OCI-LY3 (cell line): ENCODE measurements at regions not wholly inside any gene's neighbourhood (a gene's known extent, or its start where the extent isn't known, plus 50 kb on each side); places are given as distances from the start of the nearest gene placed in this dataset.

Experiments
- EZH2phosphoT487 ChIP-seq: fragments of 200-600 bp; shearing (Covaris generic); IDR thresholded peaks from 2 replicates; pipeline ENCODE4 v1.6.1; 2018; ENCODE audit warnings: antibody characterized with exemption, mixed run types, low read depth
- TF ChIP-seq, protein P1 (sequence below): fragments of 200-600, 300-600 bp; sonication (generic); IDR thresholded peaks from 2 replicates; pipeline ENCODE4 v1.5.1; 2014; ENCODE audit warnings: antibody characterized with exemption, low read length, low read depth

DNA sequence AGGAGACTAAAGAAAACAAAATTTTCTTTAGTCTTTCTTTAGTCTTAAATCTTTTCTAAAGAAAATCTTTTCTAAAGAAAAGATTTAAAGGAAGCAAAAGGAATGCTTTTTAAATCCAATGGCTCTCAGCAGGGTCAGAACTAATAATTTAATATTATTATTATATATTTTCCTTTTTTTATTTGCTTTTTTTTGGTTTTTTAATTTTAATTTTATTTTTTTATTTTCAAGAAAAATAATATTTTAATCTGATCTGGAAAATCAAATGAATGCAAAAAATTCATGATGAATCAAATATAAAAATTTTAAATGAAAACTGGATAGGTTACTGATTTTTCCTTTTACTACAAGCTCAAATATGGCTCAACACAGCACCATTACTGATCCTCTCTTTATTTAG is 70.7 kb upstream of the HECW1 start:
- TF ChIP-seq, protein P1, sequence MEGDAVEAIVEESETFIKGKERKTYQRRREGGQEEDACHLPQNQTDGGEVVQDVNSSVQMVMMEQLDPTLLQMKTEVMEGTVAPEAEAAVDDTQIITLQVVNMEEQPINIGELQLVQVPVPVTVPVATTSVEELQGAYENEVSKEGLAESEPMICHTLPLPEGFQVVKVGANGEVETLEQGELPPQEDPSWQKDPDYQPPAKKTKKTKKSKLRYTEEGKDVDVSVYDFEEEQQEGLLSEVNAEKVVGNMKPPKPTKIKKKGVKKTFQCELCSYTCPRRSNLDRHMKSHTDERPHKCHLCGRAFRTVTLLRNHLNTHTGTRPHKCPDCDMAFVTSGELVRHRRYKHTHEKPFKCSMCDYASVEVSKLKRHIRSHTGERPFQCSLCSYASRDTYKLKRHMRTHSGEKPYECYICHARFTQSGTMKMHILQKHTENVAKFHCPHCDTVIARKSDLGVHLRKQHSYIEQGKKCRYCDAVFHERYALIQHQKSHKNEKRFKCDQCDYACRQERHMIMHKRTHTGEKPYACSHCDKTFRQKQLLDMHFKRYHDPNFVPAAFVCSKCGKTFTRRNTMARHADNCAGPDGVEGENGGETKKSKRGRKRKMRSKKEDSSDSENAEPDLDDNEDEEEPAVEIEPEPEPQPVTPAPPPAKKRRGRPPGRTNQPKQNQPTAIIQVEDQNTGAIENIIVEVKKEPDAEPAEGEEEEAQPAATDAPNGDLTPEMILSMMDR: no peak
- no peak for TF ChIP-seq EZH2phosphoT487
